Muscle of leg (tissue), 3 donors: ENCODE measurements at regions not wholly inside any gene's neighbourhood (a gene's known extent, or its start where the extent isn't known, plus 50 kb on each side); places are given as distances from the start of the nearest gene placed in this dataset.

Source experiments
- DNase-seq: peaks from one replicate; pipeline ENCODE4 v3.0.0; 2013
- H3K27ac ChIP-seq: one replicate; pipeline ENCODE4 v1.5.1; 2013; ENCODE audit warnings: mild to moderate bottlenecking, low read length, control low read depth
- H3K27me3 ChIP-seq: one replicate; pipeline ENCODE4 v1.6.1; 2013; ENCODE audit warnings: low read length; ENCODE audit not compliant: control insufficient read depth, insufficient read depth
- H3K36me3 ChIP-seq: one replicate; pipeline ENCODE4 v1.6.1; 2013; ENCODE audit warnings: low read length; ENCODE audit not compliant: control insufficient read depth, insufficient read depth
- H3K4me1 ChIP-seq: one replicate; pipeline ENCODE4 v1.6.1; 2013; ENCODE audit warnings: low read length; ENCODE audit not compliant: control insufficient read depth, insufficient read depth
- H3K4me3 ChIP-seq: one replicate; pipeline ENCODE4 v1.5.1; 2013; ENCODE audit warnings: low read length, control low read depth
- H3K9me3 ChIP-seq: replicated peaks from 2 replicates; pipeline ENCODE4 v1.6.1; 2013; ENCODE audit warnings: low read depth, low read length; ENCODE audit not compliant: control insufficient read depth
- WGBS: methylation state at CpG from one replicate; pipeline ENCODE4 v1.1.5; 2013; ENCODE audit warnings: missing lambda C conversion rate; ENCODE audit not compliant: insufficient coverage; 5-methylcytosine and 5-hydroxymethylcytosine counted together

GRCh38 chr12:42690264-42690663 lies 100.7 kb upstream of the PRICKLE1 start:
- H3K9me3 ChIP-seq, result no peaks in the 10 kb centered on the region
- no peak overlapping the region for H3K27ac ChIP-seq
- H3K4me1 ChIP-seq, result no peaks in the 10 kb centered on the region
- H3K36me3 ChIP-seq, result no peaks in the 10 kb centered on the region
- no peaks in the 10 kb centered on the region for H3K27me3 ChIP-seq
- WGBS, result no CpG with 5 or more reads among the region's 2 CpGs
- DNase-seq, result no peak
- no peak overlapping the region for H3K4me3 ChIP-seq

DNA sequence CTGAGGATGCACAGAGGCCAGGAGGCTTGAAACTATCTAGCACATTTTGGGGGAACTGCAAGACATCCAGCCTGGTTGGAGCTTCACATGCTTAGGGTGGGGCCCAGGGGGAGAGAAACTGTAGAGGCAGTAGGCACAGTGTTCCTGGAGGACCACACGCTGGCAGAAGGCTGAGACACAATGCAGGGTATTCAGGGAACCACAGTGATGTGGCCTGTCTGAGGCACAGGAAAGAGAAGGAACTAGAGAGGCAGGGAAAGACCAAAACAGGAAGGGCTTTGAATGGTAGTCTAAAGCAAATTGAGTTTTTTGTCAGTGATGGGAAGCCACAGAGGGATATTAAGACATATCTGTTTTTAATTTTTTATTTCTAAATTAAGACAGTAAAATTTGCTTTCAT lies 100.2 kb upstream of the PRICKLE1 start:
- 83% methylated on average over 1 of the region's 1 CpG for WGBS
- H3K36me3 ChIP-seq, result no peaks in the 10 kb centered on the region
- DNase-seq, result no peak
- H3K4me1 ChIP-seq, result no peaks in the 10 kb centered on the region
- no peak overlapping the region for H3K4me3 ChIP-seq
- H3K27me3 ChIP-seq, result no peaks in the 10 kb centered on the region
- H3K27ac ChIP-seq, result no peak overlapping the region
- no peaks in the 10 kb centered on the region for H3K9me3 ChIP-seq

GRCh38 chr12:42686514-42687172 lies 97.1 kb upstream of the PRICKLE1 start:
- H3K4me1 ChIP-seq, result no peaks in the 10 kb centered on the region
- H3K9me3 ChIP-seq, result no peaks in the 10 kb centered on the region
- 67% methylated on average over 1 of the region's 3 CpGs for WGBS

GRCh38 chr12:42684802-42685071 lies 95.2 kb upstream of the PRICKLE1 start:
- no peaks in the 10 kb centered on the region for H3K9me3 ChIP-seq
- H3K4me1 ChIP-seq, result peaks cover 3% of the 10 kb centered on the region
- DNase-seq, result no peak
- no peak overlapping the region for H3K4me3 ChIP-seq
- WGBS, result no CpG with 5 or more reads among the region's 1 CpG
- no peaks in the 10 kb centered on the region for H3K27me3 ChIP-seq
- H3K27ac ChIP-seq, result no peak overlapping the region
- no peaks in the 10 kb centered on the region for H3K36me3 ChIP-seq

More at GRCh38 chr12:42686514-42687172, 97.1 kb upstream of the PRICKLE1 start:
- H3K27me3 ChIP-seq, result no peaks in the 10 kb centered on the region
- no peak for DNase-seq
- no peak overlapping the region for H3K27ac ChIP-seq
- H3K36me3 ChIP-seq, result no peaks in the 10 kb centered on the region
- H3K4me3 ChIP-seq, result no peak overlapping the region

DNA sequence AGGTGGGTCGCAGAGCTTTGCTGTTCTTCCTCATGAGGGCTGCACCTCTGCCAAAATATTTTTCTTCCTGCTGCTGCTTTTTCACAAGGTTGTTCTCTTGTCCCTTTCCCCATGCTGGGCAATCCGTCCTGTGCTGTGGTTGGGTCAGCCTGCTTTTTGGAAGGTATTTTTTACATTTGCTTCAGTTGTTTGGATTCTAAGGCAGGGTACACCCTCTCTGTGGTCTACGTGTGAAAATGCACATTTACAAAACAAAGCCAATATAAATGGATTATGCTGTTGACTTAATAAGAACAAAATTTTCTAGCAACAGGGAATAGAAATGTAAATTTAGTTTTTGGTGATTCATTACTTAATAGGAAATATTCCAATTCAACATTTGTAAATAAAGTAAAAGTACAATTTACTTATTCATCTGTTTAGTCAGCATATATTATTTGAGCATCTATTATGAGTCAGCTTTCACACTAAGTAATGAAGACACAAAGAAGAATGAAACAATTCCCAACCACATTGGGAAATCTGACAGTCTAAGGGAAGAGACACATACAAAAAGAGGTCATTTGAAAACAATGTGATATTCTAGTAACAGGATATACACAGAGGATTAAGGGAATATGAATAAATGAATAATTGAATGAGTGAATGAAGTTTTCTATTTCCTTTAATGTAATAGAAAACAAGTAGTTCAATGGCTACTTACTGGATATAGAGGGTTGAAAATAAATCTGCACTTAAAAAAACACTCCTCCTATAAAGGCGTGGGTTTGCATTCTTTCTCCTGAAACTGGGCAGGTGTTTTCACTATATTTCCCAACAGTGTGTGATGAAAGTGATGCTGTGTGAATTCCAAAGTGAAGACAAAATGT lies 94.6 kb upstream of the PRICKLE1 start:
- 57% methylated on average over 1 of the region's 4 CpGs for WGBS
- Histone ChIP-seq H3K9me3 (no peaks in the 10 kb centered on the region), H3K27ac (no peak overlapping the region), H3K4me1 (peaks cover 6% of the 10 kb centered on the region), H3K4me3 (no peak overlapping the region), H3K27me3 (no peaks in the 10 kb centered on the region), H3K36me3 (no peaks in the 10 kb centered on the region)
- DNase-seq, result no peak

GRCh38 chr12:42683266-42683665 lies 93.7 kb upstream of the PRICKLE1 start:
- no peak for DNase-seq
- Histone ChIP-seq H3K27ac (no peak overlapping the region), H3K9me3 (no peaks in the 10 kb centered on the region), H3K4me3 (no peak overlapping the region), H3K4me1 (peaks cover 14% of the 10 kb centered on the region), H3K36me3 (no peaks in the 10 kb centered on the region), H3K27me3 (no peaks in the 10 kb centered on the region)
- WGBS, result 86% methylated on average over 1 of the region's 1 CpG

GRCh38 chr12:42679466-42679865 lies 89.9 kb upstream of the PRICKLE1 start:
- peak overlapping the region; percentile 56 for H3K27ac ChIP-seq
- WGBS, result no CpG with 5 or more reads among the region's 4 CpGs
- DNase-seq, result peak; percentile 89

DNA sequence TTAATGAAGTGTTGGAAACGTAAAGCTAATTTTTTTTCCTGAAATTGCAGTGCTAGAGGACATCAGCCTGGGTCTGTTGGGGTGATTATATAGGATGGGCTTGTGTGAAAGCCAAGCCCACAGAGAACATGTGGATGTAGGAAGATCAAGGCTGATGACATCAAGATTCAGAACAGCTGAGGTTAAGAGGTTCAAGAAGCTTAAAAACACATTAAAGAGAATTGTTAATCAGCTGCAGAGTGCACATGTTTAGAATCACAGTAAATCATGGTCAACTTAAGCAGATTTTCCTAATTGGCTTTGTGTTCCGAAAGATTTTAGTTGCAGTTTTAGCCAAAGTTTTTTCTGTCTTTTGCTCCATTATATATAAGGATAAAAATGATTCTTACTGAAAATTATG lies 87.9 kb upstream of the PRICKLE1 start:
- WGBS, result 38% methylated on average over 1 of the region's 2 CpGs

More at GRCh38 chr12:42679466-42679865, 89.9 kb upstream of the PRICKLE1 start:
- H3K9me3 ChIP-seq, result no peaks in the 10 kb centered on the region
- H3K4me3 ChIP-seq, result no peak overlapping the region
- H3K36me3 ChIP-seq, result no peaks in the 10 kb centered on the region
- no peaks in the 10 kb centered on the region for H3K27me3 ChIP-seq
- H3K4me1 ChIP-seq, result peaks cover 16% of the 10 kb centered on the region

GRCh38 chr12:42673535-42673934 lies 84.0 kb upstream of the PRICKLE1 start:
- no peak for DNase-seq
- 94% methylated on average over 2 of the region's 3 CpGs for WGBS

More for the DNA sequence above, 87.9 kb upstream of the PRICKLE1 start:
- Histone ChIP-seq H3K27ac (no peak overlapping the region), H3K36me3 (no peaks in the 10 kb centered on the region), H3K4me1 (peaks cover 16% of the 10 kb centered on the region), H3K4me3 (no peak overlapping the region), H3K27me3 (no peaks in the 10 kb centered on the region), H3K9me3 (no peaks in the 10 kb centered on the region)
- no peak for DNase-seq

DNA sequence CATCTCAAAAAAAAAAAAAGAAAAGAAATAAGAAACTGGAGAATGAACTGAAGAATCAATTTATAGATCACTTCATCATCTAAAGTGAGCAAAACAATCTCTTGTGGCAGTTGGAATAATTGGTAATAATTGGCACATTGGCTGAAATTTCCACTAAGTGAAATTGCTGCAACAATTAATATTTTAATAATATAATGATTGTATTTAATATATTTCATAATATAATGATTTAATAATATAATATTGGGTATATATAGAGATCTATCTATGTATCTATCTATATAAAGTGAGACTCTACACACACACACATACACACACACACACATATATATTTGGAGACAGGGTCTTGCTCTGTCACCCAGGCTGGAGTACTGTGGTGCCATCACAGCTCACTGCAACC lies 81.2 kb upstream of the PRICKLE1 start:
- Histone ChIP-seq H3K9me3 (no peaks in the 10 kb centered on the region), H3K36me3 (no peaks in the 10 kb centered on the region), H3K4me3 (no peak overlapping the region), H3K27ac (no peak overlapping the region), H3K27me3 (no peaks in the 10 kb centered on the region), H3K4me1 (no peaks in the 10 kb centered on the region)
- DNase-seq, result no peak

More at GRCh38 chr12:42673535-42673934, 84.0 kb upstream of the PRICKLE1 start:
- no peak overlapping the region for H3K27ac ChIP-seq
- no peaks in the 10 kb centered on the region for H3K27me3 ChIP-seq
- no peak overlapping the region for H3K4me3 ChIP-seq
- no peaks in the 10 kb centered on the region for H3K36me3 ChIP-seq
- H3K9me3 ChIP-seq, result no peaks in the 10 kb centered on the region
- H3K4me1 ChIP-seq, result peaks cover 5% of the 10 kb centered on the region
